Stimulated activated naive CD4-positive, alpha-beta T cell (primary cell): ENCODE measurements at regions not wholly inside any gene's neighbourhood (a gene's known extent, or its start where the extent isn't known, plus 50 kb on each side); places are given as distances from the start of the nearest gene placed in this dataset.
"Not testable (repeated sequence)": the region's sequence is repeated elsewhere in the genome, so short reads cannot be mapped to it uniquely, and the experiment has no call there.

ENCODE experiments used
- DNase-seq, 6 experiments: peaks; one replicate each; lab custom pipeline; 2025; lab: John Stamatoyannopoulos, UW

GRCh38 chr9:29220596-29221251, 1647.4 kb upstream of the C9orf72 start:
- no peak for DNase-seq

DNA sequence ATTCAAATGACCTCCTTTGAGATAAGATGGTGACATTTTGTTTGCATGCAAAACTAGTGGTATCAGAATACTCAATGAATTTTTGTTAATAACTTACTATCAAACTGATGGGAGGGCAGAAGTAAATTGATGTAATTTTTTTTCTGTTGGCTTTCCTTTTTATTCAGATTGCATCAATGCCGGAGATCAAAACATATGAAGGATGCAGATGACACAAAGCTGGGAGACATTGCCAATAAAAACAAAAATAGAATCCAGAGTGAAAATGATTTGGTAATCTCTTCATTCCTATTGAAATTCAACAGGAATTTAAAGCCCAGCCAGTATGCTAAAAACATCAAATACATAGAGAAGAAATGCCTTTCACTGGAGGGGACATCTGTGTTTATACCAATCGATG, 1655.3 kb upstream of the C9orf72 start:
- no peak for DNase-seq

GRCh38 chr9:29230931-29231330, 1657.7 kb upstream of the C9orf72 start:
- no peak for DNase-seq

- no peak for DNase-seq
Observed at GRCh38 chr9:29233193-29233592, 1659.9 kb upstream of the C9orf72 start.

GRCh38 chr9:29241320-29241719, 1668.0 kb upstream of the C9orf72 start:
- DNase-seq: no peak

DNA sequence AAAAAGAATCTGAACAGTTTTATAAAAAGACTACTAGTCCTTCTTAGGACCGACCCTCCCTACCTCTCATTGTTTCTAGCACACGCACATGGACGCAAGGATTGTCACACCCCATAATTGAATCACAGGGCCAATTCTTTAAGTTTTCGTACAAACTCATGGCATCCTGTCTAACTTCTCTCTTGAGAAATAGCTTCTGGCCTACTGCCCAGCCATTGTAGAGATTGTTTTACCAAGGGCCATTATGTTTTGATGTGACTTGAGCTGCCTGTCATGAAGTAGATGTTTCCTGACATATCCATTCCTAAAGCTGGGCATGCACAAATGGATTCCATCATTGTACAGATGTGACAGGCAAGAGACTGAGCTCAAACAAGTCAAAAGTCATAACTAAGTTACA, 1672.1 kb upstream of the C9orf72 start:
- no peak for DNase-seq

DNA sequence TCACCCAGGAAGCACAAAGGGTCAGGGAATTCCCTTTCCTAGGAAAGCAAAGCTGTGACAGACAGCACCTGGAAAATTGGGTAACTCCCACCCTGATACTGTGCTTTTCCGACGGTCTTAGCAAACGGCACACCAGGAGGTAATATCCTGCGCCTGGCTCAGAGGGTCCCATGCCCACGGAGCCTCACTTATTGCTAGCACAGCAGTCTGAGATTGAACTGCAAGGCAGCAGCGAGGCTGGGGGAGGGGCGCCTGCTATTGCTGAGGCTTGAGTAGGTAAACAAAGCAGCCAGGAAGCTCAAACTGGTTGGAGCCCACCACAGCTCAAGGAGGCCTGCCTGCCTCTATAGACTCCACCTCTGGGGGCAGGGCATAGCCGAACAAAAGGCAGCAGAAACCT, 1697.1 kb upstream of the C9orf72 start:
- not testable (repeated sequence) for DNase-seq

- no peak for DNase-seq
Observed at GRCh38 chr9:29282121-29282520, 1708.8 kb upstream of the C9orf72 start.

DNA sequence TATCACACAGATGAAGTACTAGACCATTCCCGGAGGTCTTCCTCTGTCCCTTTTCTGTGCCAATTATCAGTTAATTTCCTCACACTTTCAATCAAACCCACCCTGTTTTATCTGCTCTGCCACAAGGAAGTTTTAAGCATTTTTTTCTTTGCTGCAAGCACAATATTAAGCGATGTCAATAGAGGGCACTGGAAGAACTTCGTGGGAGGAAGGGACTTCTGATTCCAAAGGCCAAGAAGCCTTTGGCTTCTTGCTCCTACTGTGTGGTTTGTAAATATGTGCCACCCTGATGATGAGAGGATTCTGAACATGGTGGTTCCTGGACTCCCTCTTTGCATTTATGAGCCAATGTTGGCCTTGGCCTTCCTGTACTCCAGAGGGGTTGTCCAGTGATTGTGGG, 1712.5 kb upstream of the C9orf72 start:
- no peak for DNase-seq

GRCh38 chr9:29289365-29289764, 1716.1 kb upstream of the C9orf72 start:
- DNase-seq: no peak

- no peak for DNase-seq
Observed at GRCh38 chr9:29290516-29290915, 1717.2 kb upstream of the C9orf72 start.

GRCh38 chr9:29297592-29297991, 1724.3 kb upstream of the C9orf72 start:
- no peak for DNase-seq

- DNase-seq: no peak
Observed at GRCh38 chr9:29311221-29311620, 1737.9 kb upstream of the C9orf72 start.

DNA sequence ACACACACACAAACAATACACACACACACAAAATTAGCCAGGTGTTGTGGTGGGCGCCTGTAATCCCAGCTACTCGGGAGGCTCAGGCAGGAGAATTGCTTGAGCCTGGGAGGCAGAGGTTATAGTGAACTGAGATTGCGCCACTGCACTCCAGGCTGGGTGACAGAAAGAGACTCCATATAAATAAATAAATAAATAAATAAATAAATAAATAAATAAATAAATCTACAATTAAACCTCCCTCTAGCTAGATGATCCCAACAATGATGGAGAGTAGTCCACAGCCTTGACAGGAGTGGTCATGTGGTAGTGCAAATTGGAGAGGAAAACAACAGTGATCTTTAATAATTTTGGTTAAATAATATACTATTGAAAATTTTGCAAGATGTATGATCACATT, 1739.0 kb upstream of the C9orf72 start:
- no peak for DNase-seq

GRCh38 chr9:29319736-29320513, 1746.6 kb upstream of the C9orf72 start:
- no peak for DNase-seq

- no peak for DNase-seq
Observed at GRCh38 chr9:29322240-29322639, 1749.0 kb upstream of the C9orf72 start.

DNA sequence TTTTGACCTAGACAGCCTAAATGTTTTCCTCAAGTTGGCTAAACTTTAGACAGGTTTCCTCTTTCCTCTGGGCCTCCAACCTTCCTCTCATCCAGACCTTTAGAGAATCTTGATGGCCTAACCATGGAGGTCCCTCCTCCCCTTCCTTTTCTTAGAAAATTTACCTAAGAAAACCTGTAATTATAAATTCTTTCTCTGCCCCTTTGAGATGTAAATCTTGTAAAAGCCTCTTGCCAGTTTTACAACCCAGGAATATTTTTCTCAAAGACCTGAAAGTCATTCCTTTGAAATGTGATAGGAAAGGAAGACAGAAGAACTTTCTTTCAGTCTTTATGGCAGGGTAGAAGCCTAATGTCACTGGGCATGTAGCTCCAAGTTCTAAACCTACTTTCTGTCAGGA, 1752.6 kb upstream of the C9orf72 start:
- no peak for DNase-seq

DNA sequence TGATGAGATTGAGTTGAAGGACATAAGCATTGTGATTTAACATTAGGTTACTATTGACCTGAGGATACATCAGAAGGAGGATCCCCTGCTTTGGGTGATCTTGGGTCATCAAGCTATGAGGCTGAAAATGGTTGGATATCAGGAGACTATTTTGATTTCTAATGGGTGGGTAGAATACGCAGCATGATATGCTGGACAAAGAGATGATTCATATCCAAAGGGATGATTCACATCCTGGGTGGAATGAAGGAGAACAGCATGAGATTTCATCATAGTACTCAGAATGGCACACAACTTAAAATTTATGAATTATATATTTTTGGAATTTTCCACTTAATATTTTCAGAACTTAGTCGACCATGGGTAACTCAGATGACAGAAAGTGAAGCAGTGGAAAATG, 1759.5 kb upstream of the C9orf72 start:
- no peak for DNase-seq

GRCh38 chr9:29336281-29336680, 1763.0 kb upstream of the C9orf72 start:
- DNase-seq: no peak

DNA sequence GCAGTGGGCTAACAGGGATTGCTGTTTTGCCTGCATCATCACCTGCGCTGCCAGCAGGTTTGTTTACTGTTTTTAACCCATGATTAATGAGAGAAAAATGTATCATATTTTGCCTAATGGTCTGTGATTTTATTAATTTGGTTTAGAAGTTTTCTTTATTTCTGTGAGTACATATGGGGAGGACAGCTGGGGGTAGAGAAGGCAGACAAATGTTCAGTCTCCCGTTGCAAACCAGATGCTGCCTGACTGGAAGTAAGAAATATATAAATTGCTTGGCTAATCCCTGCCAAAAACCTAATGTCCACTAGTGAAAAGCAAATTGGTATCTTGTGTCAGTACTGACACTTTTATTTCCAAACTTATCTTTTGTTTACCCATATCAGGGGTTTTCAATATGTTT, 1766.1 kb upstream of the C9orf72 start:
- no peak for DNase-seq

GRCh38 chr9:29348999-29349398, 1775.7 kb upstream of the C9orf72 start:
- DNase-seq: no peak

GRCh38 chr9:29389421-29389820, 1816.1 kb upstream of the C9orf72 start:
- no peak for DNase-seq

DNA sequence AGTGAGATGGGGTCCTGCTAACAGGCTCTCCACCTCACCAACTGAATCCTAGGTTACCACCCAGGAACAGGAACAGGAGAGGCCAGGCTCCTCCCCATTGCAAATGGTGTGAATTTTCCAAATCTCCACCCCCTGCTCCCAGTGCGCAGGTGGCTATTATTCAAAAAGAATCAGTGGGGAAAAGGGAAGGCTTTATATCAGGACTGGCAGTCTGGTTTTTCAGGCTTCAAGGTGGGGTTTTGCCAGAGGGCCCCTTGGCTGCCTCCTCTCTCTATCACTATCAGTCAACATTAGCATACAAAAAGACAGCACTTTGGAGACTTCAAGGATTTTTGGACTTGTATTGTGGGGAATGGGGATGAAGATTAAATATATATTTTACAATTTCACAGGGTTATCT, 1817.6 kb upstream of the C9orf72 start:
- no peak for DNase-seq

- DNase-seq: no peak
Observed at GRCh38 chr9:29393064-29393463, 1819.8 kb upstream of the C9orf72 start.
